Memory B cell (primary cell): ENCODE measurements at regions not wholly inside any gene's neighbourhood (a gene's known extent, or its start where the extent isn't known, plus 50 kb on each side); places are given as distances from the start of the nearest gene placed in this dataset.

ENCODE experiments used
- ATAC-seq: fragments of 150-1000 bp; cut with Tn5 transposase; 2 replicates; pipeline ENCODE4 v1.10.0; 2021; ENCODE audit warnings: low read depth, mild to moderate bottlenecking, moderate library complexity
- DNase-seq, 2 donors: peaks; one replicate each; pipeline ENCODE4 v3.0.0; 2022; ENCODE audit warnings: low spot score in 2 of 2
- H3K27ac Mint-ChIP-seq: one replicate; pipeline ENCODE4 v1.8.0; 2022; ENCODE audit warnings: mild to moderate bottlenecking, moderate library complexity, mixed read lengths
- H3K27me3 Mint-ChIP-seq: one replicate; pipeline ENCODE4 v1.8.0; 2022; ENCODE audit warnings: mixed read lengths
- H3K36me3 Mint-ChIP-seq: one replicate; pipeline ENCODE4 v1.8.0; 2022; ENCODE audit warnings: mild to moderate bottlenecking, mixed read lengths
- H3K4me1 Mint-ChIP-seq: one replicate; pipeline ENCODE4 v1.8.0; 2022; ENCODE audit warnings: mixed read lengths
- H3K4me3 Mint-ChIP-seq: one replicate; pipeline ENCODE4 v1.8.0; 2022; ENCODE audit warnings: mild to moderate bottlenecking, moderate library complexity, mixed read lengths
- H3K9me3 Mint-ChIP-seq: one replicate; pipeline ENCODE4 v1.8.0; 2022; ENCODE audit warnings: mixed read lengths

- Mint-ChIP-seq H3K27me3 (no peaks in the 10 kb centered on the region), H3K36me3 (no peaks in the 10 kb centered on the region), H3K27ac (no peak overlapping the region), H3K4me1 (no peaks in the 10 kb centered on the region), H3K4me3 (no peak overlapping the region), H3K9me3 (peaks cover 2% of the 10 kb centered on the region)
- no peak for DNase-seq
- no peak for ATAC-seq
Observed at GRCh38 chr3:21059404-21059803, 691.6 kb downstream of the ZNF385D start.

DNA sequence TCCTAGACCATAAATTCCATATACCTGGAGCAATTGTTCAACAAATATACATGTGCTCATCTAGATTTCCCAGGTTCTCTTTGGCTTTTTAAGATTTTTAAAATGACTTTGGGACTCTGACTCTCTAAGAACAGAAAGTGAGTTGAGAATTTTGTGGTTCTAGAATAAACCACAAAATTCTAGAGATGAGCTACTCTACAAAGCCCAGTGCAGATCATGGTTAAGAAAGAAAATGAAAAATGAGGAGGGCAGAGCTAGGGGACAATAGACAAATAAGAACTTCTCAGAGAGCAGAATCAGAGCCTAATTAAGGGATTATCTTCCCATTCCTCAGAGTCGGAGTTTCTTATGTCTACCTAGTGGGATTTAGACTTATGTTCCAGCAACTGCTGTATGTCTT lies 694.7 kb downstream of the ZNF385D start:
- no peaks in the 10 kb centered on the region for H3K36me3 Mint-ChIP-seq
- peaks cover 8% of the 10 kb centered on the region for H3K9me3 Mint-ChIP-seq
- no peak overlapping the region for H3K4me3 Mint-ChIP-seq
- no peak for DNase-seq
- ATAC-seq = no peak
- no peaks in the 10 kb centered on the region for H3K27me3 Mint-ChIP-seq
- H3K27ac Mint-ChIP-seq = no peak overlapping the region
- no peaks in the 10 kb centered on the region for H3K4me1 Mint-ChIP-seq

DNA sequence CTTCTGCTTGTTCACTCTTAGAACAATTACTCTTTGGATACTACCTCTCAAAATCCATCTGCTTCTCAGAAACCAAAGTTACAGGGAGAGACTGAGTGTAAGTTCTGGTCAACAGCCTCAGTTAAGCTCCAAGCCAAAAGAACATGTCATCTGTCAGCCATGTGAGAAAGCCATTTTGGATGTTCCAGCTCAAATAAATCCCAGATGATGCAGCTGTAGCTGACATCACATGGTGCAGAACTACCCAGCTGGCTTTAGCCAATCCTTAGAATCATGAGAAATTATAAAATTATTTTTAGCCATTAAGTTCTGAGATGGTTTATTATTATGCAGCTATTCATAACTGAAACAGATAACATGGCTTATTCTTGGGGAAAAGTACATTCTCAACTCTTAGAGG lies 696.0 kb downstream of the ZNF385D start:
- Mint-ChIP-seq H3K27ac (no peak overlapping the region), H3K4me3 (no peak overlapping the region), H3K36me3 (no peaks in the 10 kb centered on the region), H3K4me1 (no peaks in the 10 kb centered on the region), H3K9me3 (peaks cover 8% of the 10 kb centered on the region), H3K27me3 (no peaks in the 10 kb centered on the region)
- ATAC-seq (no peak), DNase-seq (no peak)

- Mint-ChIP-seq H3K27me3 (no peaks in the 10 kb centered on the region), H3K9me3 (peaks cover 8% of the 10 kb centered on the region), H3K36me3 (no peaks in the 10 kb centered on the region), H3K4me3 (no peak overlapping the region), H3K27ac (no peak overlapping the region), H3K4me1 (no peaks in the 10 kb centered on the region)
- ATAC-seq (no peak), DNase-seq (no peak)
Observed at GRCh38 chr3:21054064-21054463, 696.9 kb downstream of the ZNF385D start.

DNA sequence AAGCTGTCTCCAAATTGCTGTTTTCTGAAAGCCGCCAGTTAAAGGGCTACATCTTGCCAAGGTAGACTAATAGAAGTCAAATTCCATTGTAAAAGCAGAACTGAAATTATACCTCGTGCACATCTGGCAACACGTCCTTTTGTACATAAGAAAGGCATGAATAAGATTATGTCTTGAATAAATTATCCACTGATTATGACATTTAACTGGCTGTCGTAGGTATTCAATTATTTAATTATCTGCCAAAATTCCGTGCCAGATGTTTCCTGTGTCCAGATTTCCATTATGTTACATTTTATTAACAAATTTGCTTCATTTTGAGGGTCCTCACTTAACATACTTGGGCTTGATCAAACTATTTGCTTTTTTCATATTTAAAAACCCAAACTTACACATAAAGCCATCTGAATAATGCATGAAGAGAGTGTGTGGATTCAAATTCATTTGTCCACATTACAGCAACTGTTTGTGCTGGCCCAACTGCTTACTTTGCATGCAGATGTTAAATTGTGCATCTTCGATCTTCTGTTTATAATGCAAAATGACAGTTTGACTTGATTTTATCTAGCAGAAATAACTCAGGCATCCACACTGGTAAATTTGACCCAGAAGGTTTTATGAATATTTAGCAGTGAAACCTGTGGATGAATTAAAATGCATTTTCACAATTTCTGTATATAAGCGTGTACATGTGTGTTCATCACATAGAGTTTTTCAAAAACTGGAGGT lies 701.5 kb downstream of the ZNF385D start:
- ATAC-seq = no peak
- no peak overlapping the region for H3K27ac Mint-ChIP-seq
- no peak overlapping the region for H3K4me3 Mint-ChIP-seq
- H3K27me3 Mint-ChIP-seq = no peaks in the 10 kb centered on the region
- H3K9me3 Mint-ChIP-seq = peaks cover 6% of the 10 kb centered on the region
- no peaks in the 10 kb centered on the region for H3K4me1 Mint-ChIP-seq
- H3K36me3 Mint-ChIP-seq = no peaks in the 10 kb centered on the region
- no peak for DNase-seq

- Mint-ChIP-seq H3K27ac (no peak overlapping the region), H3K27me3 (no peaks in the 10 kb centered on the region), H3K36me3 (no peaks in the 10 kb centered on the region), H3K4me3 (no peak overlapping the region), H3K9me3 (no peaks in the 10 kb centered on the region), H3K4me1 (no peaks in the 10 kb centered on the region)
- no peak for DNase-seq
- no peak for ATAC-seq
Observed at GRCh38 chr3:21043139-21043538, 707.9 kb downstream of the ZNF385D start.

- DNase-seq (no peak), ATAC-seq (no peak)
- no peak overlapping the region for H3K4me3 Mint-ChIP-seq
- H3K27me3 Mint-ChIP-seq = no peaks in the 10 kb centered on the region
- H3K27ac Mint-ChIP-seq = no peak overlapping the region
- no peaks in the 10 kb centered on the region for H3K36me3 Mint-ChIP-seq
- H3K9me3 Mint-ChIP-seq = no peaks in the 10 kb centered on the region
- no peaks in the 10 kb centered on the region for H3K4me1 Mint-ChIP-seq
Observed at GRCh38 chr3:21042184-21042583, 708.8 kb downstream of the ZNF385D start.

DNA sequence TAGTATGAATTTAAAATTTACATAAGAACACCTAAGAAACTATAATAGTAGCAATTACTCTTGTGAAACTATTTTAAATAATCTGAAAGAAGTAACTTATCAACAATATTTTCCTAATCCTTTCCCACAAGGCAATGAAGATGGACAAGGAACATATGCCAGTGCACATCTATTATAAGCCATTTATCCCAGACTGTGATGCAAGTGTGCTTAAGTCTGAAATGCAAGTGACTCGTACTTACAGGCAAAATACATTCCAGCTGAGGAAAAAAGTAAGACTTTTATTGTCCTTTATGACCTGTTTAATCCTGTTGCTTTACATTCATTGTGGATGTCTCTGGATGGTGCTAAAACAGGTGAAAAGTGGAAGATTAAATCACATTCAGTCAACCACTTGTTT lies 709.4 kb downstream of the ZNF385D start:
- H3K27me3 Mint-ChIP-seq = no peaks in the 10 kb centered on the region
- no peak for DNase-seq
- no peak for ATAC-seq
- no peaks in the 10 kb centered on the region for H3K36me3 Mint-ChIP-seq
- no peaks in the 10 kb centered on the region for H3K4me1 Mint-ChIP-seq
- no peaks in the 10 kb centered on the region for H3K9me3 Mint-ChIP-seq
- H3K4me3 Mint-ChIP-seq = no peak overlapping the region
- no peak overlapping the region for H3K27ac Mint-ChIP-seq

DNA sequence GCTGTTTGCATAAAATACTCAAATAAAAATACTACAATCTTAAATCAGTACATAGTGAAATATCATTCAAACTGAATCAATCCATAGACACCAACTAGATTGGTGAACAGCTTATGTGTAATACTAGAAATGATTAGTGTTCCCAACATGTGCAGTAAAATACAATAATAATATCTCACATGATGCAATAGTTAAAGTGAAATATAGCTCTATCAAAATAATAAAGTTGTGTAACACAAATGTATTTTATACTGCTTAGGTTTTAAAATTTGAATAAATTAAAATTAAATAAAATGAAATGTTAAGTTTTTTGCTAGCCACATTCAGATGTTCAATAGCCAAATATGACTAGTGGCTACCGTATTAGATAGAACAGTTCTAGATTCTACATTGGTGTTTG lies 714.1 kb downstream of the ZNF385D start:
- H3K27me3 Mint-ChIP-seq = no peaks in the 10 kb centered on the region
- no peak overlapping the region for H3K27ac Mint-ChIP-seq
- H3K4me3 Mint-ChIP-seq = no peak overlapping the region
- ATAC-seq (no peak), DNase-seq (no peak)
- H3K4me1 Mint-ChIP-seq = no peaks in the 10 kb centered on the region
- H3K36me3 Mint-ChIP-seq = no peaks in the 10 kb centered on the region
- no peaks in the 10 kb centered on the region for H3K9me3 Mint-ChIP-seq

- H3K36me3 Mint-ChIP-seq = no peaks in the 10 kb centered on the region
- H3K9me3 Mint-ChIP-seq = no peaks in the 10 kb centered on the region
- ATAC-seq (no peak), DNase-seq (no peak)
- H3K27ac Mint-ChIP-seq = no peak overlapping the region
- H3K4me1 Mint-ChIP-seq = no peaks in the 10 kb centered on the region
- no peaks in the 10 kb centered on the region for H3K27me3 Mint-ChIP-seq
- no peak overlapping the region for H3K4me3 Mint-ChIP-seq
Observed at GRCh38 chr3:21028412-21028811, 722.6 kb downstream of the ZNF385D start.

GRCh38 chr3:21024563-21024962 lies 726.4 kb downstream of the ZNF385D start:
- no peaks in the 10 kb centered on the region for H3K9me3 Mint-ChIP-seq
- no peak for ATAC-seq
- no peaks in the 10 kb centered on the region for H3K4me1 Mint-ChIP-seq
- no peak for DNase-seq
- H3K36me3 Mint-ChIP-seq = no peaks in the 10 kb centered on the region
- H3K27me3 Mint-ChIP-seq = no peaks in the 10 kb centered on the region
- H3K27ac Mint-ChIP-seq = no peak overlapping the region
- H3K4me3 Mint-ChIP-seq = no peak overlapping the region

- no peak overlapping the region for H3K27ac Mint-ChIP-seq
- no peaks in the 10 kb centered on the region for H3K9me3 Mint-ChIP-seq
- no peak for ATAC-seq
- no peaks in the 10 kb centered on the region for H3K4me1 Mint-ChIP-seq
- H3K36me3 Mint-ChIP-seq = no peaks in the 10 kb centered on the region
- H3K4me3 Mint-ChIP-seq = no peak overlapping the region
- DNase-seq = no peak
- no peaks in the 10 kb centered on the region for H3K27me3 Mint-ChIP-seq
Observed at GRCh38 chr3:21020681-21021080, 730.3 kb downstream of the ZNF385D start.

DNA sequence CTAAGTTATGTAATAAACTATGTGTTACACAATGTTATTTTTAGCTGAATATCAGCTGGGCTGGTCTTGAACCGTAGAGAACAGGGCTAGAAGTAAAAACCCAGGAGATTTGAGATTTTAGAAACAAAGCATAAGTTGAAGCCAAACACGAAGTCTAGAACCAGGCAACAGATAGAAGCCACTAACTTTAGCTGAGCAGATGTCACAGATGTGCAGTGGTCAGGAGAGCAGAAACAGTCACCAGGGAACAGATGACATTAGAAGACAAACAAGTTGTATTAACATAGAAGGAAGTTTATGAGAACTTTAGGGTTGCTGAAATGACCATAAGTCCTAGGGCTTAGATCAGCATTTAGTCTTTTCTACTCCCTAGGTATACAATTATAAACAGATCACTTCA lies 731.0 kb downstream of the ZNF385D start:
- no peaks in the 10 kb centered on the region for H3K9me3 Mint-ChIP-seq
- DNase-seq (no peak), ATAC-seq (no peak)
- no peak overlapping the region for H3K4me3 Mint-ChIP-seq
- no peaks in the 10 kb centered on the region for H3K27me3 Mint-ChIP-seq
- no peaks in the 10 kb centered on the region for H3K4me1 Mint-ChIP-seq
- H3K27ac Mint-ChIP-seq = no peak overlapping the region
- H3K36me3 Mint-ChIP-seq = no peaks in the 10 kb centered on the region

GRCh38 chr3:21017115-21017852 lies 733.7 kb downstream of the ZNF385D start:
- no peak overlapping the region for H3K4me3 Mint-ChIP-seq
- DNase-seq (no peak), ATAC-seq (no peak)
- H3K9me3 Mint-ChIP-seq = peaks cover 13% of the 10 kb centered on the region
- H3K27me3 Mint-ChIP-seq = no peaks in the 10 kb centered on the region
- no peaks in the 10 kb centered on the region for H3K4me1 Mint-ChIP-seq
- no peak overlapping the region for H3K27ac Mint-ChIP-seq
- no peaks in the 10 kb centered on the region for H3K36me3 Mint-ChIP-seq

DNA sequence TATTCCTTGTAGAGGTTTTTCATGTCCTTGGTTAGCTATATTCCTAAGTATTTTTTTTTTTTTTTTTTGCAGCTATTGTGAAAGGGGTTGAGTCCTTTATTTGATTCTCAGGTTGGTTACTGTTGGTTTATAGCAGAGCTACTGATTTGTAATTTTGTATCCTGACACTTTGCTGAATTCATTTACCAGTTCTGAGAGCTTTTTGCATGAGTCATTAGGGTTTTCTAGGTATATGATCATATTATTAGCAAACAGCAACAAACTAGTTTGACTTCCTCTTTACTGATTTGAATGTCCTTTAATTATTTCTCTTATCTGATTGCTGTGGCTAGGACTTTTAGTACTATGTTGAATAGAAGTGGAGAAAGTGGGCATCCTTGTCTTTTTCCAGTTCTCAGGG lies 737.4 kb downstream of the ZNF385D start:
- H3K27ac Mint-ChIP-seq = no peak overlapping the region
- no peak for DNase-seq

More for the DNA sequence above, 737.4 kb downstream of the ZNF385D start:
- Mint-ChIP-seq H3K4me1 (no peaks in the 10 kb centered on the region), H3K36me3 (no peaks in the 10 kb centered on the region), H3K4me3 (no peak overlapping the region), H3K27me3 (no peaks in the 10 kb centered on the region), H3K9me3 (peaks cover 13% of the 10 kb centered on the region)
- no peak for ATAC-seq
